Muscle of back (tissue), 3 donors: ENCODE measurements at regions not wholly inside any gene's neighbourhood (a gene's known extent, or its start where the extent isn't known, plus 50 kb on each side); places are given as distances from the start of the nearest gene placed in this dataset.

Experiments
- DNase-seq, 3 donors: peaks; one replicate each; pipeline versions ENCODE4 v3.0.0 to v3.0.0-alpha.2; 2013

DNA sequence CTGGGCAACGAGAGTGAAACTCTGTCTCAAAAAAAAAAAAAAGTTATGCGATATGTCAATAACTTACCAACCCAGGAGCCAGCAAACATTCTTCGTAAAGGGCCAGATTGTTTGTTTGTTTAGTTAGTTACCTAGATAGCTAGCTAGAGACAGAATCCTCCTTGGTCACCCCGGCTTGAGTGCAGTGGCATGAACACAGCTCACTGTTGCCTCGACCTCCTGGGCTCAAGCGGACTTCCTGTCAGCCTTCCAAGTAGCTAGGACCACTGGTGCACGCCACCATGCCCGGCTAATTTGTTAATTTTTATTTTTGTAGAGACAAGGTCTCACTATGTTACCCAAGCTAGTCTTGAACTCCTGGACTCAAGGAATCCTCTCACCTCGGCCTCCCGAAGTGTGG lies 113.0 kb downstream of the LITAF start:
- DNase-seq = no peak

DNA sequence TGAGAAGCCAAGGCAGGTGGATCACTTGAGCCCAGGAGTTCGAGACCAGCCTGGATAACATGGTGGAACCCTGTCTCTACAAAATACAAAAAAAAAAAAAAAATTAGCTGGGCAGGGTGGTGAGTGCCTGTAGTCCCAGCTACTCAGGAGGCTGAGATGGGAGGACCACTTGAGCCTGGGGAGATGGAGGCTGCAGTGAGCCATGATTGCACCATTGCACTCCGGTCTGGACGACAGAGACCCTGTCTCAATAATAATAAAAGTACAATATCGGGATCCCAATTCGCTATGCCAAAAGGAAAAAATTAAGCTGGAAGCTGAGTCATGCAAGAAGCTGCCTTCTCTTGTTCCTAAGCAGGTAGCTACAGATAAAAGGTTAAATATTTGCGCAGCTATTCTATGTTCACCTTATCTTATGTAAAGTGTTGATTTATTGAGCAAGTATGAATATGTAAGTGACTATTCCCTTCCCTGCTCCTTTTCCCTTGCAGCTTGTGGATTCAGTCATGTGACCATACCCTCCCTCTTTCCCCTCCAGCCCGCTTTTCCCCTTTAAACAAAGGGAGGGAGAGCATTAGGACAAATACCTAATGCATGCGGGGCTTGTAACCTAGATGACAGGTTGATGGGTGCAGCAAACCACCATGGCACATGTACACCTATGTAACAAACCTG lies 112.0 kb downstream of the LITAF start:
- DNase-seq = no peak

DNA sequence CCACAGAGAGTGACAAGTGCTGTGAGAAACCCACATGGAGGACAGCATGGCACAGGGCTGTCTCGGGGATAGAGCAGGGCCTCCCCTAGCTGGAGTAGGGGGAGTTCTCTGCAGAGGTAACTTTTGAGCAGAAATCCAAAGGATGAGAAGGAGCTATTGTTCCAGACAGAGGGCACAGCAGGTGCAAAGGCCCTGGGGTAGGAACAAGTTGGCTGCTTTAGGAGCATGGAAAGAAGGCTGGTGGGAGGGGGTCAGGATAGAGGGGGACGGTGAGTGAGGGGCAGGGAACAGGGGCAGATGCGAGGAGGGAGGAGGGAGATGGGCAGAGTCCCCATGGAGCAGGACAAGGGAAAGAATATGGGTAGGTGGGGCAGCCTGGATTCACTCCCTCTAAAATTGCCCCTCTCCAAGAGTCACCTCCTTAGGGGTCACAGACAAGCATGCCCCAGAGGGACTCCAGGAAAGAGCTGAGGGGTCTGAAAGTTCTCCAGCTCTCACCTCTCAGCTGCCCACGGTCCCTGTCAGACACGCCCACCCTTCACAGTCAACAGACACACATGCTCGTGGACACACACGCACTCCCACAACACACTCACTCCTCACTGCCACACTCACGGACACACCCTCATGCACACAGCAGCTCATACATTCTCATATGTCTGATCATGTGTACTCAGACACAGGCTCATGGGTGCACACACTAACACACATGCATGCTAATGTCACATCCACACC lies 110.7 kb downstream of the LITAF start:
- no peak for DNase-seq

DNA sequence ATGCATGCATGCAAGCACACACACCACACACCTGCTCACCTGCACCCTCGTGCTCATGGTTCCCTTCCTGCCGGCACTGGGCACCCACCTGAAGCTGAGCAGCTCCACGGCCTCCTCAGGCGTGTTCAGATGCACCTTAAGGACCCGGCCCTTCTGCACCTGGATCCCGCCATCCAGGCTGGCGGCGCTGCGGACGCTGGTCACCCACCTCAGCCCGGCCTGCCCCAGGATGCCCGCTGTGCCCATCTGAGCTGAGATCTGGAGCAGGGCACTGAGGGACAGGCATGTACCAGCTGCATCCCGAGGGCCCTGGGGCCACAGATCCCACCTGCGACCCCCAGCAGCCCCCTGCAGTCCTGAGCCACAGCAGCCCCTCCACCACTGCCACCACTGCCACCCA lies 110.0 kb downstream of the LITAF start:
- no peak for DNase-seq

DNA sequence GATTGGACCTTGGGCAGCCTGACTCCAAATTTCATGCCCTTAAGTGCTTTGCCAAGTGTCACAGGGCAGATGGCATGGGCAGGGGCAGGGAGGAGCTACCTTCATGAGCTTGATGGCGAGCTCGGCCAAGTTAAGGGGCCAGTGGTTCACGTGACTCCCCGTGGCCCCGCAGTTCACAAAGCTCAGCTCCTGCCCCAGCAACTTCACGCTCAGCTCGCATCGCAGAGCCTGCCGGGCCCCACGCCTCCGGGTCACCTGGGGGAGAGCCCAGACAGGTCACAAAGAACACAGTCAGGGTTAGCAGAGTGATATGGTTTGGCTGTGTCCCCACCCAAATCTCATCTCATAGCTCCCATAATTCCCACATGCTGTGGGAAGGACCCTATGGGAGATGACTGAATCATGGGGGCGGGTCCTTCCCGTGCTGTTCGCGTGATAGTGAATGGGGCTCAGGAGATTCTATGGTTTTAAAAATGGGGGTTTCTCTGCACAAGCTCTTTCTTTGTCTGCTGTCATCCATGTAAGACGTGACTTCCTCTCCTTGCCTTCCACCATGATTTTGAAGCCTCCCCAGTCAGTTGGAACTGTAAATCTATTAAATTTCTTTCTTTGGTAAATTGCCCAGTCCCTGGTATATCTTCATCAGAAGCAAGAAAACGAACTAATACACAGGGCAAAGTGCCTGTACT lies 108.1 kb downstream of the LITAF start:
- DNase-seq = no peak

DNA sequence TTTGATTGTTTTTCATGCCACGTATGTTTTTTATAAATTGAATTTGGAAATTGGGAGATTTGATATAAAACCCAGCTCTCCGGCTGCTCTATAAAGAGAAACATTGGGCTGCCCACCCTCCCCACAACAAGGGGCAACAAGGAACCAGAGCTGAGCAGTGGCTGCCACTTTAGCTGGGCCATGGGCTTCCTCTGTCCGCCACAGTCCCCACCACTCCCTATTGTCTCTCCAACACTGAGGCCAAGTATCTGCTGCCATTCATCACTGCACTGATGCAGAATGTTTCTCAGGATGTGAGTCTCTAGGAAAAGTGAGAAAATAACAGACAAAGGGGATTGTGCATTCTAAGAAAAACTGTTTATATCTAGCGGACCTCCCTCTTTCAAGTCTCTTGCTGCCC lies 106.8 kb downstream of the LITAF start:
- no peak for DNase-seq

DNA sequence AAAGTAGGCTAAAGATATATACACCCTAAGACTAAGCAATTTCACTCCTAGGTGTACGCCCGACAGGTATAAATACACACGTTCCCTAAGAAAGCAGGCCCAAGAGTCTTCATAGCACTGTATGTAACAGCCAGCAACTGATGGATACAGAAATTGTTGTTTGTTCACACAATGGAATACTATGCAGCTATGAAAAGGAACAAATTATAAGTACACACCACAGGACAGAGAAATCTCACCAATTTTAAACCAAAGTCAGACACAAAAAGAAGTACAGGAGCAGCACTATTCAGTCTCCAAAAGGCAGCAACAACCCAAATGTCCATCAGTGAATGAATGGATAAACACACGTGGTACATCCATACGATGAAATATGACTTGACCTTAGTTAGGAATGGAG lies 106.1 kb downstream of the LITAF start:
- DNase-seq = no peak

DNA sequence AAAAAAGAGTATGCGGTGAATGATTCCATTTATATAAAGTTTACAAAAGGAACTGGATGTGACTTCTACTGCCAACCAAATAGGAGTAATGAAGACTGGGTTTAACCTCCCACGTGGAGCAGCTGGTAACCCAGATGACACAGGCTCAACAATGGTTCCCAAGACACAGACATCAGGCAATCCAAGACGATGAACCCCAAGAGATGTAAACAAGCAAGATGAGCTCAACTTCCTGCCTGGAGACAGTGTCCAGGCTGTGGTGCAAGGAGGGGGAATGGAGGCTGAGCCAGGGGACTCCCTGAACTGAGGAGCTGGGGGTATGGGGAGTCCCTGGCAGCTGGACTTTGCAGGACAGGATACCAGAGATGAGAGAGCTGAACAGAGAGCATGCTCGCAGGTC lies 104.7 kb downstream of the LITAF start:
- peak in 1 of 3 donors; percentile 25 for DNase-seq

DNA sequence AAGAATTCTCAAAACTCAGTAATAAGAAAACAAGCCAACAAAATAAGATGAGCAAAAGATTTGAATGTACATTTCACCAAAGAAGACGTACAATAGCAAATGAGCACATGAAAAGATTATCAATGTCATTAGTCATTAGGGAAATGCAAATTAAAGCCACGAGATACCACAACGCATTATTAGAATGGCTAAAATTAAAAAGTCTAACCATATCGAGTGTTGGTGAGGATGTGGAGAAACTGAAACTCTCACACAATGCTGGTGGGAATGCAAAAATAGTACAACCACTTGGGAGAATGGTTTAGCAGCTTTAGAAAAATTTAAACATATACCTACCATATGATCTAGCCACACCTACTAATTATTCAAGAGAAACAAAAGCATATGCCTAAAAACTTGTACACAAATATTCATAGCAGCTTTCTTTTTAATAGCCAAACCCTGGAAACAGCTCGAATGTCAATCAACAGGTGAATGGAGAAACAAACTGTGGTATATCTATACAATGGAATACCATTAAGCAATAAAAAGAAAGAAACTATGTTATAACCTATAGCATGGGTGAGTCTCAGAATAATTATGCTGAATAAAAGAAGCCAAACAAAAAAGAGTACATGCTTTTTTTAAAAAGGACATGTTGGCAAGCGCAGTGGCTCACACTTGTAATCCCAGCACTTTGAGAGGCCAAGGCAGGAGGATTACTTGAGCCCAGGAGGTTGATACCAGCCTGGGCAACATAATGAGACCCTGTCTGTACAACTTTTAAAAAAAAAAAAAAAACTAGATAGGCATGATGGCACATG lies 103.6 kb downstream of the LITAF start:
- DNase-seq = no peak

DNA sequence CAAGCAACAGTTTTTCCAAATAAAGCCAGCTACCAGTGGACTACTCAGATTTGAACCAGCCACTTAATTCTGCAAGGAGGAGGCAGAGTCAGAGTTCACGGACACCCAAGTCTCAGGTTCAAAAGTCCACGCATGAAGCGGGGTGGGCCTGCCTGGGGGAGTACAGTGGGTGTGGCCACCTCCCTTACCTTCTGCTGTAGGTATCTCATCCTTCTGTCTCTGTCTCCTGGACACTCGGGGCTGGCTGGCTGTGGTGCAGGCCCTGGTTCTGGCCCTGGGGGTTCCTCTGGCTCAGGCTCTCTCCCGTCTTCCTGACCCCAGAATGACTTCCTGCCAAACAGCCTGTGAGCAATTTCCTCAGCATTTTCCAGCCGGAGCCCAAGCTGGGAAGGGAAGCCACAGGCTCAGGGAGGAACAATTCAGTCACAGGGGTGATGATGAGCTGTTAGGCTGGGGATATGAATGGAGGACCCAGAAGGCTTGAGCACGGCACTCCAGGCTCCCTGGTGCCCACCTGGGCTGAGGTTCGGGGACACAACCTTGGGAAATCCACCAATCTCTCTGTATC lies 101.9 kb downstream of the LITAF start:
- DNase-seq = no peak

DNA sequence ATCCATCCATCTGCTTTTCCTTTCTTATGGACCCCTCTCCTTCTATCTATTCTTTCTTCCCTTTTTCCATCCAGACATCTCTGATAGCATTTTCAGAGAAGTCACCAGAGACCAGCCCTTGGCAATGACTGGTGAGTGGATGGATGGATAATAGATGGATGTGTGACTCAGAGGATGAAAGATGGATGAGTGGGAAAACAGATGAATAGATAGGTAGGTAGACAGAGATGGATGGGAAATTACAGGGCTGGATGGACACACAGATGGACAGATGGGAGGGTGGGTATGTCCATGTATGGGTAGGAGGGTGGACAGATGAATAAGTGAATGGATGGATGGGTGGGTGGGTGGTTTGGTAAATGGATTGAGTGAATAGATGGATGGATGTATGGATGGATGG lies 101.0 kb downstream of the LITAF start:
- DNase-seq = no peak

DNA sequence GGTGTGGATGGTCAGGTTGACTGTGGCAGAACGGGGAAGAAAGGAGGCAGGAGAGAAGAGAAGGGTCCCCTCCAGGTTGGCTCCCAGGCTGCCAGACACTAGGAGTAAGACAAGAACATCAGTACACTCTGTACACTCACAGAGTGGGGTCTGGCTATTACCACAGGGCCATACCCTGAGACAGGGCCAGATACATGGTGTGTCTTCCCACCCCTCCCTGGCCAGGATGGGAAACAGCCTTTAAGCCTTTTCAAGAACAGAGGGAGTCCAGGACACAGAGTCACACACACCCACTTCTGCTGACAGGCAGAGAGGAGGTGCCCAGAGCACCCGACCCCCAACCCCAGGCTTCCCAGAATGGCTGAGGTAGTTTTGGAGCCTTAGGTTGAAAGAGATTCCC lies 99.4 kb downstream of the LITAF start:
- no peak for DNase-seq

DNA sequence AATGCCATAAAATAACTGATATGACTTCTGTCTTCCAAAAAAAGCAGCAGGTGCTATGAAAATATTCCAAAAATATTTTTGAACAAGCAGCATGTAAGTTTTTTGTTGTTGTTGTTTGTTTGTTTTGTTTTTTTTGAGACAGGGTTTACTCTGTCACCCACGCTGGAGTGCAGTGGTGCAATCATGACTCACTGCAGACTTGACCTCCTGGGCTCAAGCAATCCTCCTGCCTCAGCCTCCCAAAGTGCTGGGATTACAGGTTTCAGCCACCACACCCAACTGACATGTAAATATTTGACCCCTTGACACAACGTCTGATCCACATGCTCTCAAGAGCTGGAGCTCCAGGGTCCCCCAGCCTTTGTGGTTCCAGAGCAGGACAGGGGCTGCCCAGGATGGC lies 98.4 kb downstream of the LITAF start:
- no peak for DNase-seq

DNA sequence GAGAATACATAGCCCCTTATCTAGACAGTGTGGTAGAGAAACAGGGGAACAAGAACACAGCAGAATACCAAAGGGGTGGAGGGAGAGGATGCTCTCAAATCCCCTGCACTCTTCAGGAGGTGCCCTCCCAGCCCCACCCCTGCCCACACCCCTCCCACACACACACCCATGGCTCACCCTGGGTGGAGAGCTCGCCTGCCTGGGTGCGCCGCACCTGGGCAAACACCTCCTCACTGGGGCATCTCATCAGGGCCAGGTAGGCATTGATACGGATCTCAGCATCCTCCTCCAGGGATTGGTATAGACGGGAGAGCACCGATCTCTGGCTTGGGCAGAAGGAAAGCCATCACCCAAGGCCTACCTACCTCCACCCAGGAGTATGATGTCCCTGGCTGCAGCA lies 95.2 kb downstream of the LITAF start:
- DNase-seq = no peak

DNA sequence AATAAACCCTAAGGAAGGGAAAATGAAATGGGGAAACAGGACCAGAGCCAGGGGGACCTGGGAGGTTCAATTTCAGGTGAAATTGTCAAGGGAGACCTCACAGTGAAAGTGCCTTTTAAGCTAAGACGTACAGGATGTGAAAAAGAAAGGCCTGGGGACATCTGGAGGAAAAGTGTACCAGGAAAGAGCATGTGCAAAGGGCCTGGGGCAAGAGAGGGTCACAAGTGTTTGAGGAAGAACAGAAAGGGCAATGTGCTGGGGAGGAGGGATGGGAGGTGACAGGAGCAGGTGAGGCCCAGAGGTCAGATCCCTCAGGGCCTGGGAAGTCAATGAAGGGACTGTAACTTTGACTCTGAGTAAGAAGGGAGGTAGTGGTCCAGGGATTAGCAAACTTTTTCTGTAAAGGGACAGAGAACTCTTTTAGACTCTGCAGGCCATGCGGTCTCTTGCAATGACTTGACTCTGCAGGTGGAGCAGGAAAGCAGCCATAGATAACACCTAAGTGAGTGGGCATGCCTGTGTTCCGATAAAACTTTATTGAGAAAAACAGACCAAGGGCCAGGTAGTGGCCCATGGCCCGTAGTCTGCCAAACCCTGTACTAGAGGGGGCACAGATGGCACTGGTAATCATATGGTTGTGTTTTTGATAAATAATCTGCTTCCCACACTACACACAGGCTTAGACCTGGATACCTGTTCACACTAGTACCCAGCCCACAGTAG lies 93.8 kb downstream of the LITAF start:
- no peak for DNase-seq

DNA sequence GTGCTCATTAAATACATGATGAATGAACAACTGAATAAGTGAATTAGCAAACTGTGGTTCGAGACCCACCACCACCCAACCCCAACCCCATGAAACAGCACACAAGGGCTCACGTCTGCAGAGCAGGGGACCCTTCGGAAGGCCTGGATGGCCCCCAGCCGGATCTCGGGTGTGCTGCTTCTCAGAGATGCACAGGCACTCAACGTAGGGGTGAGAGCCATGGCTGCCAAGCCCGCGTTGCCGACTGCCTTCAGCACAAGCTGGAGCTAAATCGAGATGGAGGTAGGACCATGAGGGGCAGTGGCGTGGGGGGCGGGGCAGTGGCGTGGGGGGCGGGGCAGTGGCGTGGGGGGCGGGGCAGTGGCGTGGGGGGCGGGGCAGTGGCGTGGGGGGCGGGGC lies 93.2 kb downstream of the LITAF start:
- no peak for DNase-seq

DNA sequence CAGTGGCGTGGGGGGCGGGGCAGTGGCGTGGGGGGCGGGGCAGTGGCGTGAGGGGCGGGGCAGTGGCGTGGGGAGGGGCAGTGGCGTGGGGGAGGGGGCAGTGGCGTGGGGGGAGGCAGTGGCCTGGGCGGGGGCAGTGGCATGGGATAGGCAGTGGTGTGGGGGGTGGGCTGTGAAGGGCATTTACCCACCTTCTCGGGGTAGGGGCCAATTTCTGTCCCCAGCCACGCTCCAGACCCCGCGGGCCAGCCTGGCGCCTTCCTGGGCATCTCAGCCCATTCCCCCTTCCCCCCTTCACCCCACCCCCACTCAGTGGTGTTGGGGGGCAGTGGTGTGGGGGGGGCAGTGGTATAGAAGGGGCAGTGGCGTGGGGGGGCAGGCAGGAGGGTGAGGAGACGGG lies 92.7 kb downstream of the LITAF start:
- no peak for DNase-seq

DNA sequence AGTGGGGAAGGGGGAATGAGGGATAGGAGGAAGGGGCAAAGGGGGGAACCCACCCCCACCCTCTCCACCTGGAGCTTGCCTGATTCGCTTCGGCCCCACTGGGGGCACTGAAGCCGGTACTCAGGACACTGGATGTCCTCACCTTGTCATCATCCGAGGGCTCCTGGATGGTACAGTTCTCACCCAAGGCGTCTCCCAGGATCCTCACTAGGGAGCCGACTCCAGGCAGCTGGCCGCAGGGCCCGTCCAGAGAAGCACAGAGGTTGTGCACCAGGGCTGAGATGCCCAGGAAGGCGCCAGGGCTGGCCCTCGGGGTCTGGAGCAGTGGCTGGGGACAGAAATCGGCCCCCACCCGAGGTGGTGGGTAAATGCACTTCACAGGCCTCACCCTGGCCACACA lies 92.3 kb downstream of the LITAF start:
- DNase-seq = no peak

DNA sequence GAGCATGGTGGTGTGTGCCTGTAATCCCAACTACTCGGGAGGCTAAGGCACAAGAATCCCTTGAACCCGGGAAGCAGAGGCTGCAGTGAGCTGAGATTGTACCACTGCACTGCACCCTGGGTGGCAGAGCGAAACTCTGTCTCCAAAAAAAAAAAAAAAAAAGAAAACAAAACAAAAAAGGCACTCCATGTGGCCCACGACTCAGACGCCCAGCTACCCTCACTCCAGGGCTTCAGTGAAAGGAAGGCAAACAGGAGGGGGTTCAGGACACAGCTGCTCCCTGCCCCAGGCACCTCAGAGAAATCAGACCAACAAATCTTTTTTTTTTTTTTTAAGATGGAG lies 91.7 kb downstream of the LITAF start:
- DNase-seq = no peak
